Uterus (tissue), 3 donors: ENCODE measurements at regions not wholly inside any gene's neighbourhood (a gene's known extent, or its start where the extent isn't known, plus 50 kb on each side); places are given as distances from the start of the nearest gene placed in this dataset.
A peak's percentile ranks its signal among the peaks of the same experiment; 100 is the strongest.

Source experiments
- DNase-seq, 2 donors: peaks; one replicate each; pipeline ENCODE4 v3.0.0-alpha.2; 2019 to 2020
- H3K27ac ChIP-seq, 2 donors: fragments of 200-600 bp; sonication (generic); 1 replicate in 1 of 2; 2 replicates in 1 of 2; pipeline ENCODE4 v1.5.1; 2016 to 2018
- H3K27me3 ChIP-seq, 2 donors: fragments of 200-600 bp; sonication (generic); one replicate each; pipeline ENCODE4 v1.5.1; 2018 to 2019; ENCODE audit warnings: control low read depth in 1 of 2
- H3K36me3 ChIP-seq, 2 donors: fragments of 200-600 bp; sonication (generic); one replicate each; pipeline ENCODE4 v1.5.1; 2019; ENCODE audit warnings: control low read depth in 1 of 2
- H3K4me1 ChIP-seq, 2 donors: fragments of 200-600 bp; sonication (generic); one replicate each; pipeline ENCODE4 v1.5.1; 2018 to 2019; ENCODE audit warnings: control low read depth in 1 of 2
- H3K4me3 ChIP-seq, 2 donors: fragments of 200-600 bp; sonication (generic); 1 replicate in 1 of 2; 2 replicates in 1 of 2; pipeline ENCODE4 v1.5.1; 2018 to 2019; ENCODE audit warnings: mild to moderate bottlenecking in 1 of 2
- H3K9me3 ChIP-seq, 2 donors: fragments of 200-600 bp; sonication (generic); one replicate each; pipeline ENCODE4 v1.5.1; 2019; ENCODE audit warnings: control low read depth in 1 of 2
- POLR2A ChIP-seq, 2 donors: fragments of 450-650 bp; IDR thresholded peaks; one replicate each; pipeline ENCODE4 v1.6.1; 2016; ENCODE audit warnings: antibody characterized with exemption in 2 of 2, mild to moderate bottlenecking in 1 of 2, moderate library complexity in 1 of 2
- intact Hi-C: fragments of 100-400 bp; cut with DNase I; formaldehyde crosslinking; loops from one replicate; pipeline ENCODE4 v1.15.1; 2023; ENCODE audit warnings: low total_unique reads
- TF ChIP-seq, protein P1 (sequence below), 4 experiments: fragments of 200-600 bp in 2 of 4; fragments of 450-650 bp in 2 of 4; sonication (generic) in 2 of 4; IDR thresholded peaks; one replicate each; pipeline ENCODE4 v1.5.1; 2016 to 2019; ENCODE audit warnings: antibody characterized with exemption in 4 of 4, mild to moderate bottlenecking in 2 of 4, moderate library complexity in 1 of 4
- donor health status: DM: yes; HTN: yes; CAD: no.

- intact Hi-C loops = no loop called here
- H3K9me3 ChIP-seq = no peaks in the 10 kb centered on the region
- DNase-seq = no peak
- no peaks in the 10 kb centered on the region for H3K36me3 ChIP-seq
- no peaks in the 10 kb centered on the region for H3K27me3 ChIP-seq
- TF ChIP-seq, protein P1, sequence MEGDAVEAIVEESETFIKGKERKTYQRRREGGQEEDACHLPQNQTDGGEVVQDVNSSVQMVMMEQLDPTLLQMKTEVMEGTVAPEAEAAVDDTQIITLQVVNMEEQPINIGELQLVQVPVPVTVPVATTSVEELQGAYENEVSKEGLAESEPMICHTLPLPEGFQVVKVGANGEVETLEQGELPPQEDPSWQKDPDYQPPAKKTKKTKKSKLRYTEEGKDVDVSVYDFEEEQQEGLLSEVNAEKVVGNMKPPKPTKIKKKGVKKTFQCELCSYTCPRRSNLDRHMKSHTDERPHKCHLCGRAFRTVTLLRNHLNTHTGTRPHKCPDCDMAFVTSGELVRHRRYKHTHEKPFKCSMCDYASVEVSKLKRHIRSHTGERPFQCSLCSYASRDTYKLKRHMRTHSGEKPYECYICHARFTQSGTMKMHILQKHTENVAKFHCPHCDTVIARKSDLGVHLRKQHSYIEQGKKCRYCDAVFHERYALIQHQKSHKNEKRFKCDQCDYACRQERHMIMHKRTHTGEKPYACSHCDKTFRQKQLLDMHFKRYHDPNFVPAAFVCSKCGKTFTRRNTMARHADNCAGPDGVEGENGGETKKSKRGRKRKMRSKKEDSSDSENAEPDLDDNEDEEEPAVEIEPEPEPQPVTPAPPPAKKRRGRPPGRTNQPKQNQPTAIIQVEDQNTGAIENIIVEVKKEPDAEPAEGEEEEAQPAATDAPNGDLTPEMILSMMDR (IDR thresholded peaks at IDR 0.05) = no peak
- TF ChIP-seq POLR2A (IDR thresholded peaks at IDR 0.05) = no peak
- no peak overlapping the region for H3K4me3 ChIP-seq
- H3K4me1 ChIP-seq = no peaks in the 10 kb centered on the region
- H3K27ac ChIP-seq = no peak overlapping the region
Measured at GRCh38 chr21:16345757-16346156, 616.0 kb downstream of the USP25 start.

- H3K27me3 ChIP-seq = no peaks in the 10 kb centered on the region
- DNase-seq = no peak
- intact Hi-C loops = no loop called here
- no peak overlapping the region for H3K4me3 ChIP-seq
- H3K4me1 ChIP-seq = no peaks in the 10 kb centered on the region
- TF ChIP-seq, protein P1 (IDR thresholded peaks at IDR 0.05) = no peak
- TF ChIP-seq POLR2A (IDR thresholded peaks at IDR 0.05) = no peak
- no peak overlapping the region for H3K27ac ChIP-seq
- no peaks in the 10 kb centered on the region for H3K36me3 ChIP-seq
- H3K9me3 ChIP-seq = no peaks in the 10 kb centered on the region
Measured at GRCh38 chr21:16347223-16347622, 617.4 kb downstream of the USP25 start.

DNA sequence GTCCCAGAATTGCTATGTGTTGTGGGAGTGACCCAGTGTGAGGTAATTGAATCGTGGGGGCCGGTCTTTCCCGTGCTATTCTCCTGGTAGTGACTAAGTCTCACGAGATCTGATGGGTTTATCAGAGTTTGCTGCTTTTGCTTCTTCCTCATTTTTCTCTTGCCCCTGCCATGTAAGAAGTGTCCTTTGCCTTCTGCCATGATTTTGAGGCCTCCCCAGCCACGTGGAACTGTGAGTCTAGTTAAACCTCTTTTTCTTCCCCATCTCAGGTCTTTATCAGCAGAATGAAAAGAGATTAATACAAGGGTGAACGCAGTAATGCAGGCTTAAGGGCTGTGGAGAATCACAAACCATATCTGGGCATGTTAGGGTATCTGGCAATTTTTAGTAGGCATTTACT lies 624.0 kb downstream of the USP25 start:
- no peaks in the 10 kb centered on the region for H3K27me3 ChIP-seq
- H3K36me3 ChIP-seq = no peaks in the 10 kb centered on the region
- TF ChIP-seq, protein P1 (IDR thresholded peaks at IDR 0.05) = no peak
- no peak for TF ChIP-seq POLR2A (IDR thresholded peaks at IDR 0.05)
- H3K27ac ChIP-seq = peak overlapping the region; percentile 65 to 68
- H3K4me3 ChIP-seq = no peak overlapping the region
- DNase-seq = peak in 1 of 2 donors; percentile 35
- H3K9me3 ChIP-seq = no peaks in the 10 kb centered on the region
- intact Hi-C loops = no loop called here
- no peaks in the 10 kb centered on the region for H3K4me1 ChIP-seq

GRCh38 chr21:16357994-16358393 lies 628.2 kb downstream of the USP25 start:
- peak overlapping the region in 1 of 2 donors; percentile 20 for H3K27ac ChIP-seq
- intact Hi-C loops = no loop called here

GRCh38 chr21:16358784-16359183 lies 629.0 kb downstream of the USP25 start:
- intact Hi-C loops = no loop called here

More at GRCh38 chr21:16357994-16358393, 628.2 kb downstream of the USP25 start:
- Histone ChIP-seq H3K27me3 (no peaks in the 10 kb centered on the region), H3K4me3 (no peak overlapping the region), H3K36me3 (no peaks in the 10 kb centered on the region), H3K4me1 (no peaks in the 10 kb centered on the region), H3K9me3 (peaks cover 0 to 8% of the 10 kb centered on the region in 2 donors)
- no peak for TF ChIP-seq POLR2A (IDR thresholded peaks at IDR 0.05)
- TF ChIP-seq, protein P1 (IDR thresholded peaks at IDR 0.05) = no peak
- no peak for DNase-seq

More at GRCh38 chr21:16358784-16359183, 629.0 kb downstream of the USP25 start:
- H3K36me3 ChIP-seq = no peaks in the 10 kb centered on the region
- H3K27ac ChIP-seq = no peak overlapping the region
- TF ChIP-seq POLR2A (IDR thresholded peaks at IDR 0.05) = no peak
- TF ChIP-seq, protein P1 (IDR thresholded peaks at IDR 0.05) = no peak
- DNase-seq = no peak
- H3K9me3 ChIP-seq = peaks cover 0 to 8% of the 10 kb centered on the region in 2 donors
- H3K27me3 ChIP-seq = no peaks in the 10 kb centered on the region
- H3K4me3 ChIP-seq = no peak overlapping the region
- H3K4me1 ChIP-seq = peaks cover 0 to 3% of the 10 kb centered on the region in 2 donors
